ENCODE measurements at regions not wholly inside any gene's neighbourhood (a gene's known extent, or its start where the extent isn't known, plus 50 kb on each side); places are given as distances from the start of the nearest gene placed in this dataset.
"Not testable (repeated sequence)": the region's sequence is repeated elsewhere in the genome, so short reads cannot be mapped to it uniquely, and the experiment has no call there.

DNA sequence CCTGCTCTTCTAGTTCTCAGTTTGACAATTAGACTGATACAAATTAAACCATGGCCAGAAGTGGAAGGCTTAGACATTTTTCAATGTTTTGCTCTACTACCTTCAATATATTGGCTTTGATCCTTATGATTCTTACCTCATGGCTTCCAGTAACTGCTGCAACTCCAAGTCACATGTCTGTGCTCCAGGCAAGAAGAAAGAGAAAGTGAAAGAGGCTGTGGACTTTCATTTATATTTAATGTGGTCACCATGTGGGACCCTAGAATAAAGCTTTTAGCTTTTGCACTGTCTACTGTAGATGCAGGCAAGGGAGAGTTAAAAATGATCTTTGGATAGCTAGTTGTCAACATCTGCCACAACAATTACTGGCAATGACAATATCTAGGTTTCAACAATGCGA lies 214.3 kb upstream of the PDE3A start:
- Histone ChIP-seq H2AFZ (ENCODE audit: insufficient read depth, low read depth, low read length, poor library complexity, severe bottlenecking) (no peak overlapping the region), H3K79me2 (ENCODE audit: insufficient read depth, low read length) (no peaks in the 10 kb centered on the region), H4K20me1 (ENCODE audit: insufficient read depth, low read length) (no peaks in the 10 kb centered on the region), H3K4me3 (replicated peaks in 1 of 3; ENCODE audit: low read depth in 2 of 3, low read length in 3 of 3) (no peak overlapping the region), H3K27ac (ENCODE audit: low read depth in 1 of 2, low read length in 2 of 2) (no peak overlapping the region), H3K36me3 (replicated peaks in 1 of 2; ENCODE audit: control insufficient read depth in 1 of 2, insufficient read depth in 2 of 2, low read length in 2 of 2) (no peaks in the 10 kb centered on the region), H3K9me3 (replicated peaks in 1 of 2; ENCODE audit: control insufficient read depth in 1 of 2, insufficient read depth in 1 of 2, low read length in 2 of 2) (peaks cover 0 to 4% of the 10 kb centered on the region in 2 donors), H3K9ac (ENCODE audit: insufficient read depth, low read length, poor library complexity, severe bottlenecking) (no peak overlapping the region), H3K4me1 (ENCODE audit: control insufficient read depth in 1 of 2, insufficient read depth in 2 of 2, low read length in 2 of 2) (peaks cover 8 to 12% of the 10 kb centered on the region in 2 donors), H3K27me3 (ENCODE audit: control insufficient read depth in 2 of 2, insufficient read depth in 2 of 2, low read length in 2 of 2) (no peaks in the 10 kb centered on the region), H3K4me2 (replicated peaks; ENCODE audit: extremely low read depth, low read length, poor library complexity, severe bottlenecking) (no peak overlapping the region)
- no peak overlapping the region for H3K4me3 Mint-ChIP-seq
- intact Hi-C loops (cut with micrococcal nuclease), result no loop called here
- DNase-seq, result no peak
- no peaks in the 10 kb centered on the region for H3K36me3 Mint-ChIP-seq
- H3K27me3 Mint-ChIP-seq (ENCODE audit: low read depth in 3 of 3), result peaks cover 0 to 1% (median 0%) of the 10 kb centered on the region in 3 donors
- no peak overlapping the region for H3K27ac Mint-ChIP-seq
- H3K9me3 Mint-ChIP-seq, result peaks cover 0 to 5% (median 3%) of the 10 kb centered on the region in 7 donors
- TF ChIP-seq, protein P1, sequence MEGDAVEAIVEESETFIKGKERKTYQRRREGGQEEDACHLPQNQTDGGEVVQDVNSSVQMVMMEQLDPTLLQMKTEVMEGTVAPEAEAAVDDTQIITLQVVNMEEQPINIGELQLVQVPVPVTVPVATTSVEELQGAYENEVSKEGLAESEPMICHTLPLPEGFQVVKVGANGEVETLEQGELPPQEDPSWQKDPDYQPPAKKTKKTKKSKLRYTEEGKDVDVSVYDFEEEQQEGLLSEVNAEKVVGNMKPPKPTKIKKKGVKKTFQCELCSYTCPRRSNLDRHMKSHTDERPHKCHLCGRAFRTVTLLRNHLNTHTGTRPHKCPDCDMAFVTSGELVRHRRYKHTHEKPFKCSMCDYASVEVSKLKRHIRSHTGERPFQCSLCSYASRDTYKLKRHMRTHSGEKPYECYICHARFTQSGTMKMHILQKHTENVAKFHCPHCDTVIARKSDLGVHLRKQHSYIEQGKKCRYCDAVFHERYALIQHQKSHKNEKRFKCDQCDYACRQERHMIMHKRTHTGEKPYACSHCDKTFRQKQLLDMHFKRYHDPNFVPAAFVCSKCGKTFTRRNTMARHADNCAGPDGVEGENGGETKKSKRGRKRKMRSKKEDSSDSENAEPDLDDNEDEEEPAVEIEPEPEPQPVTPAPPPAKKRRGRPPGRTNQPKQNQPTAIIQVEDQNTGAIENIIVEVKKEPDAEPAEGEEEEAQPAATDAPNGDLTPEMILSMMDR (IDR thresholded peaks at IDR 0.05), result no peak
- H3K4me1 Mint-ChIP-seq, result no peaks in the 10 kb centered on the region
- 86% methylated on average over 1 of the region's 1 CpG for WGBS (ENCODE audit: insufficient coverage)

DNA sequence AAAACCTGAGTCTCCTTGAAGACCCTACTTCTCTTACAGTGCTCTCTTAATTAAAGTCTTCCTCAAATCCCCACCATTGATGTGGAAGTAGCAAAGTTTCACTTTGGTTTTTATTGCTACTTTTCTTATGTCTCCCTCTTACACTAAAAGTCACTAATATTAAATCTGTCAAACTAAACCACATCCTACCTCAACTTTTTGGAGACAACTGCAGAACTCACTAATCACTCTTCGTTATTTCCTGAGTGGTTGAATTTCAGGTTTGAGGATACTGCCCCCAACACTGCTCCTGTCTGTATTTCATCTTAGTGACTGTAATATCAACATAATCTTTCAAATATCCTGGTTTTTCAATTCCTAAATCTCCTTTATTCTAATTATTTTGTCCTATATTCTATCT lies 213.0 kb upstream of the PDE3A start:
- intact Hi-C loops (cut with micrococcal nuclease), result no loop called here
- Histone ChIP-seq H3K27ac (ENCODE audit: low read depth in 1 of 2, low read length in 2 of 2) (no peak overlapping the region), H3K79me2 (ENCODE audit: insufficient read depth, low read length) (no peaks in the 10 kb centered on the region), H3K27me3 (ENCODE audit: control insufficient read depth in 2 of 2, insufficient read depth in 2 of 2, low read length in 2 of 2) (no peaks in the 10 kb centered on the region), H3K4me2 (replicated peaks; ENCODE audit: extremely low read depth, low read length, poor library complexity, severe bottlenecking) (no peak overlapping the region), H3K4me1 (ENCODE audit: control insufficient read depth in 1 of 2, insufficient read depth in 2 of 2, low read length in 2 of 2) (peaks cover 8 to 12% of the 10 kb centered on the region in 2 donors), H4K20me1 (ENCODE audit: insufficient read depth, low read length) (no peaks in the 10 kb centered on the region), H2AFZ (ENCODE audit: insufficient read depth, low read depth, low read length, poor library complexity, severe bottlenecking) (no peak overlapping the region), H3K9ac (ENCODE audit: insufficient read depth, low read length, poor library complexity, severe bottlenecking) (no peak overlapping the region), H3K9me3 (replicated peaks in 1 of 2; ENCODE audit: control insufficient read depth in 1 of 2, insufficient read depth in 1 of 2, low read length in 2 of 2) (peaks cover 0 to 4% of the 10 kb centered on the region in 2 donors), H3K4me3 (replicated peaks in 1 of 3; ENCODE audit: low read depth in 2 of 3, low read length in 3 of 3) (no peak overlapping the region), H3K36me3 (replicated peaks in 1 of 2; ENCODE audit: control insufficient read depth in 1 of 2, insufficient read depth in 2 of 2, low read length in 2 of 2) (no peaks in the 10 kb centered on the region)
- Mint-ChIP-seq H3K4me1 (no peaks in the 10 kb centered on the region), H3K9me3 (peaks cover 0 to 5% (median 3%) of the 10 kb centered on the region in 7 donors), H3K27me3 (ENCODE audit: low read depth in 3 of 3) (peaks cover 0 to 1% (median 0%) of the 10 kb centered on the region in 3 donors), H3K27ac (no peak overlapping the region), H3K4me3 (no peak overlapping the region), H3K36me3 (no peaks in the 10 kb centered on the region)
- TF ChIP-seq, protein P1 (IDR thresholded peaks at IDR 0.05), result no peak
- no CpG with 5 or more reads among the region's 1 CpG for WGBS (ENCODE audit: insufficient coverage)
- DNase-seq, result no peak

DNA sequence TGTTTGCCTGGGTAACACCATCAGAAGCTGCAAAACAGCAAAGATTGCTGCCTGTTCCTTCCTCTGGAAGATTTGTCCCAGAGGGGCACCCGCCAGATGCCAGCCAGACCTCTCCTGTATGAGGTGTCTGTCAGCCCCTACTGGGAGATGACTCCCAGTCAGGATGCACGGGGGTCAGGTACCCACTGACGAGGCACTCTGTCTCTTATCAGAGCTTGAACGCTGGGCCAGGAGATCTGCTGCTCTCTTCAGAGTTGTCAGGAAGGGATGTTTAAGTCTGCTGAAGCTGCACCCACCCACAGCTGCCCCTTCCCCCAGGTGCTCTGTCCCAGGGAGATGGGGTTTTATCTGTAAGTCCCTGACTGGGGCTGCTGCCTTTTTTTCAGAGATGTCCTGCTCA lies 207.4 kb upstream of the PDE3A start:
- H3K4me3 Mint-ChIP-seq; H3K9ac ChIP-seq (ENCODE audit: insufficient read depth, low read length, poor library complexity, severe bottlenecking); intact Hi-C loops (cut with micrococcal nuclease); H3K79me2 ChIP-seq (ENCODE audit: insufficient read depth, low read length); H3K9me3 ChIP-seq (replicated peaks in 1 of 2; ENCODE audit: control insufficient read depth in 1 of 2, insufficient read depth in 1 of 2, low read length in 2 of 2); DNase-seq; H4K20me1 ChIP-seq (ENCODE audit: insufficient read depth, low read length); H3K4me1 ChIP-seq (ENCODE audit: control insufficient read depth in 1 of 2, insufficient read depth in 2 of 2, low read length in 2 of 2); H3K4me1 Mint-ChIP-seq; H3K27me3 Mint-ChIP-seq (ENCODE audit: low read depth in 3 of 3); H3K9me3 Mint-ChIP-seq; H3K27ac ChIP-seq (ENCODE audit: low read depth in 1 of 2, low read length in 2 of 2); H3K36me3 Mint-ChIP-seq; H3K4me3 ChIP-seq (replicated peaks in 1 of 3; ENCODE audit: low read depth in 2 of 3, low read length in 3 of 3); H3K36me3 ChIP-seq (replicated peaks in 1 of 2; ENCODE audit: control insufficient read depth in 1 of 2, insufficient read depth in 2 of 2, low read length in 2 of 2); H3K4me2 ChIP-seq (replicated peaks; ENCODE audit: extremely low read depth, low read length, poor library complexity, severe bottlenecking); H3K27me3 ChIP-seq (ENCODE audit: control insufficient read depth in 2 of 2, insufficient read depth in 2 of 2, low read length in 2 of 2); H2AFZ ChIP-seq (ENCODE audit: insufficient read depth, low read depth, low read length, poor library complexity, severe bottlenecking); H3K27ac Mint-ChIP-seq: not testable (repeated sequence)
- WGBS (ENCODE audit: insufficient coverage), result 86% methylated on average over 2 of the region's 4 CpGs
